SK-N-SH treated with all-trans-retinoic acid at 6 μM for 48 hours (cell line): ENCODE measurements at regions not wholly inside any gene's neighbourhood (a gene's known extent, or its start where the extent isn't known, plus 50 kb on each side); places are given as distances from the start of the nearest gene placed in this dataset.

Experiments used
- ESRRG ChIP-seq: fragments of 250-450 bp; sonication (Bioruptor Pico); IDR thresholded peaks from 2 replicates; pipeline ENCODE4 v1.6.1; 2021; ENCODE audit warnings: mild to moderate bottlenecking
- OSR1 ChIP-seq: fragments of 250-450 bp; sonication (Bioruptor Pico); IDR thresholded peaks from 2 replicates; pipeline ENCODE4 v1.8.0; 2022; ENCODE audit warnings: moderate library complexity, mild to moderate bottlenecking, inconsistent platforms
- RARB ChIP-seq: fragments of 250-450 bp; sonication (Bioruptor Pico); IDR thresholded peaks from 2 replicates; pipeline ENCODE4 v1.8.0; 2021; ENCODE audit warnings: mild to moderate bottlenecking, moderate library complexity
- ZFP3 ChIP-seq: fragments of 250-450 bp; sonication (Bioruptor Pico); IDR thresholded peaks from 2 replicates; pipeline ENCODE4 v1.5.0; 2020; ENCODE audit warnings: mild to moderate bottlenecking, moderate library complexity
- TF ChIP-seq, protein P1 (sequence below): fragments of 250-450 bp; sonication (Bioruptor Pico); IDR thresholded peaks from 2 replicates; pipeline ENCODE4 v1.8.0; 2020; ENCODE audit warnings: mild to moderate bottlenecking, moderate library complexity, borderline replicate concordance

DNA sequence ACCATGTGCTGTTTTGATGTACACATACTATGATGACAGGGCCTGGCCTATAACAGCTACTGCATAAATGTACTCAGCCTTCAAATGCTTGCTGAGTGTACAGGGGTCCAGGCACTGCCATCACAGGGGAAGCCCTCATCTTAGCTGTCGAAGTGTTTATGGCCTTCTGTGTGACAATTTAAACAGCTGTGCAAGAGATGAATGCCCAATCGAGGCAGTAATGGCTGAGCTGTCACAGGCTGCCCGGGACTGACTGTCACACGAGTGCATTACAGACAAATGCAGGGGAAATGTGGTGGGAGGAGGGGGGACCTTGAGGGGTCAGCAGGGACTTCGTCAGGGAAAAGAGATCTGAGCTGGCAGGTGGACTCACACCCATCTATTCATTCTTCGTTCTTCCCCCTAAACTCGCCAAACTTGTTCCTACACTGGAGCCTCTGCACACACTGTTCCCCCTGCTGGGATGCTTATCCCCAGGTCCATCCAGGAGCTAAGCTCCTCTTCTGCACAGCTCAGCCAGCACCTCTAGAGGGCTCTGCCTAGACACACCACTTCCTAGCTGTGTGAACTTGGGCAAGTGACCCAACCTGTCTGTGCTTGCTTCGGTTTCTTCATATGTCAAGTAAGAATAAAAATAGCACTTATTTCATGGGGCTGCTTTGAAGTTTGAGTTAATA lies 156.2 kb upstream of the IQSEC1 start:
- TF ChIP-seq, protein P1, sequence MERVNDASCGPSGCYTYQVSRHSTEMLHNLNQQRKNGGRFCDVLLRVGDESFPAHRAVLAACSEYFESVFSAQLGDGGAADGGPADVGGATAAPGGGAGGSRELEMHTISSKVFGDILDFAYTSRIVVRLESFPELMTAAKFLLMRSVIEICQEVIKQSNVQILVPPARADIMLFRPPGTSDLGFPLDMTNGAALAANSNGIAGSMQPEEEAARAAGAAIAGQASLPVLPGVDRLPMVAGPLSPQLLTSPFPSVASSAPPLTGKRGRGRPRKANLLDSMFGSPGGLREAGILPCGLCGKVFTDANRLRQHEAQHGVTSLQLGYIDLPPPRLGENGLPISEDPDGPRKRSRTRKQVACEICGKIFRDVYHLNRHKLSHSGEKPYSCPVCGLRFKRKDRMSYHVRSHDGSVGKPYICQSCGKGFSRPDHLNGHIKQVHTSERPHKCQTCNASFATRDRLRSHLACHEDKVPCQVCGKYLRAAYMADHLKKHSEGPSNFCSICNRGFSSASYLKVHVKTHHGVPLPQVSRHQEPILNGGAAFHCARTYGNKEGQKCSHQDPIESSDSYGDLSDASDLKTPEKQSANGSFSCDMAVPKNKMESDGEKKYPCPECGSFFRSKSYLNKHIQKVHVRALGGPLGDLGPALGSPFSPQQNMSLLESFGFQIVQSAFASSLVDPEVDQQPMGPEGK (CRISPR knock-in tag) = no peak
- TF ChIP-seq ZFP3 (CRISPR knock-in tag) (no peak), ESRRG (CRISPR knock-in tag) (no peak), RARB (CRISPR knock-in tag) (no peak), OSR1 (no peak)
